PC-9 (cell line): ENCODE measurements at regions not wholly inside any gene's neighbourhood (a gene's known extent, or its start where the extent isn't known, plus 50 kb on each side); places are given as distances from the start of the nearest gene placed in this dataset.

ENCODE experiments used
- BruUV-seq: library from RNA; stranded (reverse); fragments of 400-500 nt; replicated peaks from 2 replicates; lab custom pipeline; 2021; lab: Mats Ljungman, UMichigan
- CTCF ChIA-PET: fragments of 300-600 bp; sonication (Branson Sonifier 250); formaldehyde crosslinking; loops from one replicate; lab custom pipeline; 2022; ENCODE audit warnings: antibody characterized with exemption; lab: Charles Lee
- POLR2A ChIA-PET: fragments of 300-600 bp; sonication (Branson Sonifier 250); formaldehyde crosslinking; loops from one replicate; lab custom pipeline; 2022; ENCODE audit warnings: antibody characterized with exemption; ENCODE audit not compliant: unreplicated experiment; lab: Charles Lee
- DNase-seq, 2 experiments: peaks; one replicate each; pipeline versions ENCODE4 v3.0.0 to v3.0.0-alpha.2; 2015 to 2022; ENCODE audit warnings: mixed read lengths in 1 of 2
- H2AFZ ChIP-seq: fragments of 200-600 bp; sonication (generic); 2 replicates; pipeline ENCODE4 v1.8.1; 2017; ENCODE audit warnings: antibody characterized with exemption
- H3F3A ChIP-seq: fragments of 200-600 bp; sonication (generic); 2 replicates; pipeline ENCODE4 v1.8.1; 2017; ENCODE audit warnings: antibody characterized with exemption, mild to moderate bottlenecking, low read depth; ENCODE audit not compliant: insufficient read depth
- H3K27ac ChIP-seq: fragments of 200-600 bp; sonication (generic); 2 replicates; pipeline ENCODE4 v1.6.1; 2016; ENCODE audit warnings: mixed run types
- H3K27me3 ChIP-seq: fragments of 200-600 bp; sonication (generic); 2 replicates; pipeline ENCODE4 v1.6.1; 2016; ENCODE audit warnings: low read depth, mixed run types; ENCODE audit not compliant: insufficient read depth
- H3K36me3 ChIP-seq: fragments of 200-600 bp; sonication (generic); 2 replicates; pipeline ENCODE4 v1.6.1; 2016; ENCODE audit warnings: low read depth, mixed run types
- H3K4me1 ChIP-seq: fragments of 200-600 bp; sonication (generic); replicated peaks from 2 replicates; pipeline ENCODE4 v1.6.1; 2016; ENCODE audit warnings: mixed run types; ENCODE audit not compliant: insufficient read depth
- H3K4me2 ChIP-seq: fragments of 200-600 bp; sonication (generic); 2 replicates; pipeline ENCODE4 v1.6.1; 2017; ENCODE audit warnings: mixed run types
- H3K4me3 ChIP-seq: fragments of 200-600 bp; sonication (generic); 2 replicates; pipeline ENCODE4 v1.6.1; 2016; ENCODE audit warnings: mixed run types
- H3K79me2 ChIP-seq: fragments of 200-600 bp; sonication (generic); 2 replicates; pipeline ENCODE4 v1.6.1; 2017; ENCODE audit warnings: low read depth, mixed run types
- H3K9me2 ChIP-seq: fragments of 200-600 bp; sonication (generic); 2 replicates; pipeline ENCODE4 v1.8.1; 2017; ENCODE audit warnings: mild to moderate bottlenecking; ENCODE audit not compliant: insufficient read depth
- H3K9me3 ChIP-seq: fragments of 200-600 bp; sonication (generic); 2 replicates; pipeline ENCODE4 v1.8.1; 2016; ENCODE audit warnings: low read depth; ENCODE audit not compliant: insufficient read depth
- H4K20me1 ChIP-seq: fragments of 200-600 bp; sonication (generic); 2 replicates; pipeline ENCODE4 v1.8.1; 2017; ENCODE audit not compliant: insufficient read depth
- EZH2 ChIP-seq: fragments of 200-600 bp; sonication (generic); IDR thresholded peaks from 2 replicates; pipeline ENCODE4 v1.8.0; 2017; ENCODE audit warnings: antibody characterized with exemption, low read depth
- intact Hi-C: fragments of 100-400 bp; cut with micrococcal nuclease; formaldehyde crosslinking; loops from one replicate; pipeline ENCODE4 v1.10.0; 2022; ENCODE audit not compliant: unreplicated experiment
- TF ChIP-seq, protein P1 (sequence below): fragments of 200-600 bp; sonication (generic); conservative IDR thresholded peaks from 2 replicates; pipeline ENCODE4 v1.6.1; 2017; ENCODE audit warnings: mixed run types, antibody characterized with exemption, mild to moderate bottlenecking, moderate library complexity

DNA sequence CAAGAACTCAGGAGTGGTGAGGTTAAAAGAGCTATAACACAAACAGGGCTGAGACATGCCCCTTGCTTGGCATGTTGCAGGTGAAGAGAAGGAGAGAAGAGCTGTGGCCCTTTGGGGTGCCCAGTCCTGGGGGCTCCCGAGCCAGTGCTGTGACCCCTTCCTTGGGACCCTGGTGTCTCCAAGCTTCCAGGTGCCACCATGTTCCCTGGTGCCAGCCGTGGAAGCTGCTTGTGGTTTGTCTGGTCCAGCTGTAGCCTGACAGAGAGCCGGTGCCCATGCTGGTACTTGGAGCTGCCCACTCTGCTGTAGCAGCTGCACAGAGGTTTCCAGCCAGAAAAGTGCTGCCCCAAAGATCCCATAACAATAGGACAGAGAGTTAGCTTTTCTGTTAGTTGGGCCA is 159.2 kb upstream of the SLC38A2 start:
- Histone ChIP-seq H4K20me1 (no peaks in the 10 kb centered on the region), H3K4me1 (no peaks in the 10 kb centered on the region), H3K9me3 (no peaks in the 10 kb centered on the region), H3K27ac (no peak overlapping the region), H2AFZ (no peak overlapping the region), H3F3A (no peaks in the 10 kb centered on the region), H3K79me2 (no peaks in the 10 kb centered on the region), H3K4me2 (no peak overlapping the region), H3K36me3 (no peaks in the 10 kb centered on the region), H3K9me2 (no peaks in the 10 kb centered on the region), H3K27me3 (no peaks in the 10 kb centered on the region), H3K4me3 (no peak overlapping the region)
- intact Hi-C loops = no loop called here
- no peak for TF ChIP-seq EZH2
- TF ChIP-seq, protein P1, sequence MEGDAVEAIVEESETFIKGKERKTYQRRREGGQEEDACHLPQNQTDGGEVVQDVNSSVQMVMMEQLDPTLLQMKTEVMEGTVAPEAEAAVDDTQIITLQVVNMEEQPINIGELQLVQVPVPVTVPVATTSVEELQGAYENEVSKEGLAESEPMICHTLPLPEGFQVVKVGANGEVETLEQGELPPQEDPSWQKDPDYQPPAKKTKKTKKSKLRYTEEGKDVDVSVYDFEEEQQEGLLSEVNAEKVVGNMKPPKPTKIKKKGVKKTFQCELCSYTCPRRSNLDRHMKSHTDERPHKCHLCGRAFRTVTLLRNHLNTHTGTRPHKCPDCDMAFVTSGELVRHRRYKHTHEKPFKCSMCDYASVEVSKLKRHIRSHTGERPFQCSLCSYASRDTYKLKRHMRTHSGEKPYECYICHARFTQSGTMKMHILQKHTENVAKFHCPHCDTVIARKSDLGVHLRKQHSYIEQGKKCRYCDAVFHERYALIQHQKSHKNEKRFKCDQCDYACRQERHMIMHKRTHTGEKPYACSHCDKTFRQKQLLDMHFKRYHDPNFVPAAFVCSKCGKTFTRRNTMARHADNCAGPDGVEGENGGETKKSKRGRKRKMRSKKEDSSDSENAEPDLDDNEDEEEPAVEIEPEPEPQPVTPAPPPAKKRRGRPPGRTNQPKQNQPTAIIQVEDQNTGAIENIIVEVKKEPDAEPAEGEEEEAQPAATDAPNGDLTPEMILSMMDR = no peak
- no peak for DNase-seq
- POLR2A ChIA-PET = no interaction called here
- CTCF ChIA-PET = no interaction called here
- no TSS peak for BruUV-seq

DNA sequence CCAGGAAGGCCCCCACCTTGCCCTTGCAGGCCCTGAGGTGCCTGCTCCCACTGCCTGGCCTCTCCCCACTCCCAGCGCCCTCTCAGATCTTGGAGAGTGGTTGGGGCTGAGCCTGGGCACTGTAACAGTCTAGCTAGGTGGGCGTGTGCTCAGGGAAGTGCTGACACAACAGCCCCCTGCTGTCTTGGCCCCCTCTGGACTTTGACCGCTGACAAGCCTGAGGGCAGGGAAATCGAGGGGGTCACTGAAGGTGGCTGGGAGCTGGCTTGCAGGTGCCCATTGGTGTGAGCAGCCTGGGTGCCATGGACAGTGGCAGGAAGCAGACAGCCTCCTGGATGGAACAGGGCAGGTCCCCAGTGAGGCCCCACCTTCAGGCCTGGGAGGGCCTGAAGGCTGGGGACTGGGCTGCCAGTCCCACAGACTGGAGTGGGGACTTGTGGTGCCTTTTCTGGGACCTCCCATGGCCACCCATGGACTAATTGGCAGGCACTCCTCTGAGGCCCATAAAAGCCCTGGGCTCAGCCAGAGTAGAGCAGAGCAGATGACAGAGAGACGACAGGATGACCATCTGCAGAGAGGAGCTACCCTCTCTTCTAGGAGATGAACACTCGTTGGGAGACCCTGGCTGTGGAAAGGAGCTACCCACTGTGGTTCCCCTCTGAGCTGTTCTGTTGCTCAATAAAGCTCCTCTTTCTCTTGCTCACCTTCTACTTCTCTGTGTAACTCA is 158.6 kb upstream of the SLC38A2 start:
- no peaks in the 10 kb centered on the region for H3K27me3 ChIP-seq
- DNase-seq = no peak

DNA sequence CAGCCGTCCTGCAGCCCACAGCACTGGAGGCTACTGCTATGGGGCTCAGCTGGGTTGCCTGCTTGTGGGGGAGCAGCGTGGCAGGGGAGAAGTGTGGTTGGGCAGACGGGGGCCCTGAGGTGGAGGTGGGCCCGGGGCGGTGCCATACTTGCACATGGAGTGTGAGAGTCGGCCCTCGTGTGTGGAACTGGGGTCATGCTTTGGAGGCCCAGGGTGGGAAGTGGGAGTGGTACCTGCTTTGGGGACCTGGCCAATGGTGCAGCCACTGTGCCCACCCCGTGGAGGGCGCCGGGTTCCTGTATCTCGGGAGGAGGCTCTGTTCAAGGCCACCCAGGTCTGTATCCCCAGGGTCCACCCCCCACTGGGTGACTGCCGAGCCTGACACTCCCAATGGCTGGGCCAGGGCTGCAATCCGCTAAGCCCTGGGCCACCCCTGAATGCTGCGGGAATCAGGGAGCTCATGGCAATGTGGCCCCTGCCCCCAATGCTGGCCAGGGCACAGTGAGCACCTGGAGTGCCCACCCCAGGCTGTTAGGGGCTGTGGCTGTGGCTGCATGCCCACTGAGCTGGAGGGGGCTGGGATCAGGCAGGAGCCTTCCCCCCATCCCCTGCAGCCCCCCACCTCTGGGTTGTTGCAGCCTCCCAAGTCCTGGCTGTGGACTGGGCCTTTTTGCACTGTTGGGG is 157.9 kb upstream of the SLC38A2 start:
- POLR2A ChIA-PET = no interaction called here
- Histone ChIP-seq H3K27ac (no peak overlapping the region), H3K4me1 (no peaks in the 10 kb centered on the region), H3K36me3 (no peaks in the 10 kb centered on the region), H3K9me3 (no peaks in the 10 kb centered on the region), H3K9me2 (no peaks in the 10 kb centered on the region), H3K27me3 (no peaks in the 10 kb centered on the region), H3K79me2 (no peaks in the 10 kb centered on the region), H3F3A (no peaks in the 10 kb centered on the region), H2AFZ (no peak overlapping the region), H3K4me2 (no peak overlapping the region), H4K20me1 (no peaks in the 10 kb centered on the region), H3K4me3 (no peak overlapping the region)
- intact Hi-C loops = no loop called here
- TF ChIP-seq, protein P1 = no peak
- no peak for TF ChIP-seq EZH2
- CTCF ChIA-PET = no interaction called here
- no TSS peak for BruUV-seq
- no peak for DNase-seq

More for the DNA sequence above, 158.6 kb upstream of the SLC38A2 start:
- POLR2A ChIA-PET = no interaction called here
- H3K4me1 ChIP-seq = no peaks in the 10 kb centered on the region
- no peaks in the 10 kb centered on the region for H3K36me3 ChIP-seq
- H3K9me2 ChIP-seq = no peaks in the 10 kb centered on the region
- no peak overlapping the region for H2AFZ ChIP-seq
- no peaks in the 10 kb centered on the region for H3K79me2 ChIP-seq
- TF ChIP-seq, protein P1 = no peak
- TF ChIP-seq EZH2 = no peak
- CTCF ChIA-PET = no interaction called here
- H4K20me1 ChIP-seq = no peaks in the 10 kb centered on the region
- intact Hi-C loops = no loop called here
- BruUV-seq = no TSS peak
- no peaks in the 10 kb centered on the region for H3K9me3 ChIP-seq
- no peak overlapping the region for H3K4me2 ChIP-seq
- no peak overlapping the region for H3K27ac ChIP-seq
- no peaks in the 10 kb centered on the region for H3F3A ChIP-seq
- no peak overlapping the region for H3K4me3 ChIP-seq
